Activated CD4-positive, CD25-positive, alpha-beta regulatory T cell treated with anti-CD3 and anti-CD28 coated beads, Interleukin-2, amount 50 U/mL, for 24 hours (primary cell): ENCODE measurements at regions not wholly inside any gene's neighbourhood (a gene's known extent, or its start where the extent isn't known, plus 50 kb on each side); places are given as distances from the start of the nearest gene placed in this dataset.
A peak's percentile ranks its signal among the peaks of the same experiment; 100 is the strongest.
"Not testable (repeated sequence)": the region's sequence is repeated elsewhere in the genome, so short reads cannot be mapped to it uniquely, and the experiment has no call there.

Source experiments
- ATAC-seq, 2 donors: fragments of 150-1000 bp; cut with Tn5 transposase; one replicate each; pipeline ENCODE4 v1.10.0; 2021; ENCODE audit warnings: mild to moderate bottlenecking in 1 of 2, moderate library complexity in 1 of 2

DNA sequence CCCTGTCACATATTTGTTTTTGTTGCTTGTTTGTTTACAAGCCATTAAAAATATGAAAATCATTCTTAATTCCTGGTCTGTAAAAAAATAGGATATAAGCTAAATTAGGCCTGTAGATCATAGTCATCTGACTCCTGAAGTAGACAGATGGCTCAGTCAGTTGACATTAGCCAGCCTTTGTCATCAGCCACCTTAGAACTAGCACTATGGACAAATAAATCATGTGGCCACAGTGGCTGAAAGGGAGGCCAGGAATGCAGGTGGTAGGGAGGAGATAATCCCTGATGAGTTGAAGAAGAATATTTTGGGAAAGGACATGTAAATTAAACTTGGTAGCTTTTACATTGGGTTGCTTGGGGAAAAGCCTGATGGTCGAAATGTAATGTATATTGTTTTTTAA is 1544.9 kb downstream of the SI start:
- ATAC-seq = no peak

DNA sequence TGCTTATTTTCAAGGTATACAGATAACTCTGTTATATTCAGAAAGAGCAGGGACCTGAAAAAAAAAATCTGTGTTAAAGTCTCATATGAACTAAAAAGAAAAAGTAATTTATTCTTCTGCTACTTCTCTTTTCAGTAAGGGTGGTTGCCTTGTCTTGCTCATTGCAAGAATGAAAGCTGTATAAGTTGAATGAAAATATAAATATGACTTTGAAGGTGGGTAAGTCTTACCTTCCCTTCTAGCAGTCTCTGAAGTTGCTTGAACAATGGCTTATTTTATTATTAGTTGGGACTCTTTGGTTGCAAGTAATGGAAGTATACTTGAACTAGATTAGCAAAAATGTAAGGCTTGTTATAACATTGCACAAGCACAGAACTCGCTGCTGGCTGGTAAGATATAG is 1554.9 kb downstream of the SI start:
- ATAC-seq = no peak

- ATAC-seq = no peak
Measured at GRCh38 chr3:163521261-163521660, 1557.0 kb downstream of the SI start.

- no peak for ATAC-seq
Measured at GRCh38 chr3:163518065-163518464, 1560.2 kb downstream of the SI start.

DNA sequence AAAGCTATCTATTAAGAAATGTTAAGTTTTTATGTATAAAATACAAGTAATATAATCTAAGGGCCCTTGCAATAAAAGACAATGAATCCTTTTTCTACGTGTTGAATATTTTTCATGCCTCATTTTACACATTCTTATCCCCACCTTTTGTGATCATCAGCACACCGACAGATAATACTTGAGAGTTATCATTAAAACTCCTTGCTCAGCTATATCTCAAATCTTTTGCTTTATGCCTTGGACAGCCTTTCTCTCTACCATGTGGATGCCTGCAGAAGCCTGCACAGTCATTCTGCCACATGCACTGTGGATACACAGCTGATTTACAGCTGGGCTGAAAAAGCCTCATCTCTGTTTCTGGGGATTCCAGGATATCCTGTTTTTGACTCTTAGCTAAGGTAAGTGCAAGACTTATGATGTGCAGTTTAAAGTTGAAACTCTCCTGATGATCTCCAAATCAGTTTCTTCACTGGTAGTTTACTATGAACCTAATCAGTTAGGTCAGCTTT is 1565.1 kb downstream of the SI start:
- ATAC-seq = no peak

DNA sequence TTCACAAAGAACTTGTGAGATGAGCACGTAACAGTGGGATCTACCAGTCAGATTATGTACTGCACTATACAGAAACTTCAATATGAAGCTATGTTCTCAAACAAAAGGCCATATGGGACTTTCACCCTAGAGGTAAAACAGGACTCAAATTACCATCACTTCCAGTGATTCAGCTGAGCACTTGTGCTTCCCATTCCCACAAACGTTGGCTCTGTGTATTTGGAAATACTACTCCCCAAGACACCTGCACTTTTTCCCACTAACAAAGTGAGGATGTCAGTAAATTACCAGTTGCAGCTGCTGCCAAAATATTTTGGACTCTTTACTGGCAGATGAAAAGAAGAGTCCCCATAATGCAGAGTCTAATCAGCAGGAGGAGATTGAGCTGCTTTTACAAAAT is 1570.1 kb downstream of the SI start:
- ATAC-seq = no peak

DNA sequence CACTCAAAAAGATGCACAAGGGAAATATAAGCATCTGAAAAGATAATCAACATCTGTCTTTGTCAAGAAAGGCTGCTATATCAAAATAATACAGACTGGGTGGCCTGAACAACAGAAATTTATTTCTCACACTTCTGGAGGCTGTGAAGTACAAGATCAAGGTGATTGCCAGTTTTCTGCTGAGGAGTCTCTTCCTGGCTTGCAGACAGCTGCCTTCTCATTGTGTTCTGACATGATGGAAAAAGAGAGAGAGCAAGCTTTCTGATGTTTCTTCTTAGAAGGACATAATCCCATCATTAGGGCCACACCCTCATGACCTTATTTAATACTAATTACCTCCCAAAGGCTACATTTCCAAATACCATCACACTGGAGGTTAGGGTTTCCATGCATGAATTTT is 1573.3 kb downstream of the SI start:
- no peak for ATAC-seq

GRCh38 chr3:163499736-163500219 is 1578.5 kb downstream of the SI start:
- not testable (repeated sequence) for ATAC-seq

DNA sequence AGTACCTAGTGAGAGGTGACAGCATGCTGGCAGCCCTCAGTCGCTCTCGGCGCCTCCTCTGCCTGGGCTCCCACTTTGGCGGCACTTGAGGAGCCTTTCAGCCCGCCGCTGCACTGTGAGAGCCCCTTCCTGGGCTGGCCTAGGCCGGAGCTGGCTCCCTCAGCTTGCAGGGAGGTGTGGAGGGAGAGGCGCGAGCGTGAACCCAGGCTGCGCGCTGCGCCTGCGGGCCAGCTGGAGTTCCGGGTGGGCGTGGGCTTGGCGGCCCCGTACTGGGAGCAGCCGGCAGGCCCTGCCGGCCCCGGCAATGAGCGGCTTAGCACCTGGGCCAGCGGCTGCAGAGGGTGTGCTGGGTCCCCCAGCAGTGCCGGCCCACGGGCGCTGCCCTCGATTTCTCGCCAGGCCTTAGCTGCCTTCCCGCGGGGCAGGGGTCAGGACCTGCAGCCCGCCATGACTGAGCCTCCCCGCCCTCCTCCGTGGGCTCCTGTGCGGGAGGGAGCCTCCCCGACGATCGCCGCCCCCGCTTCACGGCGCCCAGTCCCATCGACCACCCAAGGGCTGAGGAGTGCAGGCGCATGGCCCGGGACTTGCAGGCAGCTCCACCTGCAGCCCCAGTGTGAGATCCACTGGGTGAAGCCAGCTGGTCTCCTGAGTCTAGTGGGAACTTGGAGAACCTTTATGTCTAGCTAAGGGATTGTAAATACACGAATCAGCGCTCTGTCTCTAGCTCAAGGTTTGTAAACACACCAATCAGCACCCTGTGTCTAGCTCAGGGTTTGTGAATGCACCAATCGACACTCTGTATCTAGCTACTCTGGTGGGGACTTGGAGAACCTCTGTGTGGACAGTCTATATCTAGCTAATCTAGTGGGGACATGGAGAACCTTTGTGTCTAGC is 1579.2 kb downstream of the SI start:
- ATAC-seq = not testable (repeated sequence)

GRCh38 chr3:163491714-163492113 is 1586.6 kb downstream of the SI start:
- ATAC-seq = no peak

DNA sequence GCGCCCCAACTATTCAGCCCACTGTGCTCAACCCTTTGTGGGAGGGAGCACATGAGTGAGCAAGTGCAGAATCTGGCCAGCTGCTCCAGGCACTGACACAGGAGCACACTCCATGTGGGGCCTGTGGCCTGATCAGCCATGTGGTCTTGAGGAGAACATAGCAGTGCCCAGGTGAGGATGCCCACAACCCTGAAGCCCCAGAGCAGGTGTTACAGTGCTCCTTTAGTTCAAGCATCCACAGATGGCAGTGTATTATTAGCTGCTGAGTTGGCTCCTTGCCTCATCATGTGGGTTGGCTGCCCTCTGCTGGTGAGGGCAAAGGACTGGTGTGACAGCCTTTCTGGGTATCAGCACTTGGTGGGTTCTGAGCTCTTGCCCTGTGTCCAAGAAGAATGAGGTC is 1588.2 kb downstream of the SI start:
- peak in 1 of 2 donors; percentile 17 for ATAC-seq

GRCh38 chr3:163482695-163483094 is 1595.6 kb downstream of the SI start:
- ATAC-seq = no peak

DNA sequence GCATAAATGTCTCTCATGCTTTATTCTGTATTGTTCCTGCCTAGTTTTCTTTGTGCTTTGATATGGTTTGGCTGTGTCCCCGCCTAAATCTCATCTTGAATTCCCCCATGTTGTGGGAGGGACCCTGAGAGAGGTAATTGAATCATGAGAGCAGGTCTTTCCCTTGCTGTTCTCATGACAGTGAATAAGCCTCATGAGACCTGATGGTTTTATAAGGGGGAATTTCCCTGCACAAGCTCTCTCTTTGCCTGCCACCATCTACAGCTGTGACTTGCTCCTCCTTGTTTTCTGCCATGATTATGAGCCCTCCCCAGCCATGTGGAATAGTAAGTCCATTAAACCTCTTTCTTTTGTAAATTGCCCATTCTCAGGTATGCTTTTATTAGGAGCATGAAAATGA is 1596.6 kb downstream of the SI start:
- ATAC-seq = no peak

GRCh38 chr3:163476179-163476578 is 1602.1 kb downstream of the SI start:
- no peak for ATAC-seq

DNA sequence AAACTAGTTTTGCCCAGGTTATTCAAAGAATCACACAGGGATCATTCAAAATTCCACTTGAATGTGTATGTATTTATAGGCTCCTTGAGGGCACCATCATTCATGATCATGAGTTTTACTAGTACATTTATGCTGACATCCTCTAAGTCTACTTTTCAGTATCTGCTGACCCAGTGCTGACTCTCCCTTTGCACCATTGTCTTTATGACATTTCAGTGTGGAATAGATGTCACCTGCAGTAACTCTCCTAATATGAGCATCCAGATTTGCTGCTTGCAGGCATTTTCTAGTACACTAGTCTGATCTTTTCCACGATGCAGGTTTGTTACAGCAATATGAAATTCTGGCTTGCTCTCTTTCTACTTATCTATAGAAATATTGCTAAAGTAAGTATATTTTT is 1603.5 kb downstream of the SI start:
- no peak for ATAC-seq

DNA sequence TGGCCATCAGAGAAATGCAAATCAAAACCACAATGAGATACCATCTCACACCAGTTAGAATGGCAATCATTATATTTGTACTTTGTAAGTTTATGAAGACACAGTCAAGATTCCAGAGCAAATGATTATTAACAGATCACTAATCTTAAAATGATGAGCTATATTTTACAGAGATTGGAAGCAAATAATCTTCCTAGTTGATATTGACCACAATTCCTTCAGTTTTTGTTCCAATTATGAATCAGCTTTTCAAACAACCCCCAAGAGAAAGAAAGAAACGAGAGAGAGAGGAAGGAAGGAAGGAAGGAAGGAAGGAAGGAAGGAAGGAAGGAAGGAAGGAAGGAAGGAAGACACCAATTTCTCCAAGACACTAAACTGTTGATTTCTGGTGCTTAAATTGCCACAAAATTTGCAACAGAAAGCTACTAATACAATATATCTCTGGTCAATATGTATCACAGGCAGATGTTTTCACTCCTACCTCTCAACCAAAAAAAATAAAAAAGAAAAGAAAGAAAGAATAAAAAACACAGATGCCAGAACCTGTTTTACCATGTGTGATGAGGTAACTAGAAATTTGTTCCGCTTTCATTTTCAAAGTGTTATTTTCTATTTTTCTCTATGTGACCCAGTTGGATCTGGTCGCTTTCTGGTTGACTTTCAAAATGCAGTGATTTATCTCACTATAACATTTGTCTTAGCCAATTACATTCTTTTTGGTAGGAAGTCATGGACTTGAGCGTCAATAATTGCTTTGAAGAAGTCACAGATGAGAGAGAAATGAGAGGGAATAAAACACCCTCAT is 1609.6 kb downstream of the SI start:
- no peak for ATAC-seq

DNA sequence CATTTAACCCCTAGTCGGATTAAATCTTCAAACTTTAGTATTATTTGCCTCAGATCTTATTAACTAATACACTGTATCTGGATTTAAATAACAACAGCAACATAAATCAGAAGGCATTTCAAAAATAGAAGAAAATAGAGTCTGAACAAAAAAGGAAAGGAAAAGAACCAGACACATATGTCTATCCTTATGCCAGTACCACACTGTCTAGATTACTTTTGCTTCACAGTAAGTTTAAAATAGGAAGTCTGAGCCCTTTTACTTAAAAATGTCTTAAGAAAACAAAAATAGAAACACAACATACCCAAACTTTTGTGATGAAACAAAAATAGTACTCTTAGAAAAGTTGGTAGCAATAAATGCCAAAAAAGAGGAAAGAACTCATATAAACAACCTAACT is 1615.8 kb downstream of the SI start:
- ATAC-seq = no peak

GRCh38 chr3:163450698-163451097 is 1627.6 kb downstream of the SI start:
- ATAC-seq = no peak

DNA sequence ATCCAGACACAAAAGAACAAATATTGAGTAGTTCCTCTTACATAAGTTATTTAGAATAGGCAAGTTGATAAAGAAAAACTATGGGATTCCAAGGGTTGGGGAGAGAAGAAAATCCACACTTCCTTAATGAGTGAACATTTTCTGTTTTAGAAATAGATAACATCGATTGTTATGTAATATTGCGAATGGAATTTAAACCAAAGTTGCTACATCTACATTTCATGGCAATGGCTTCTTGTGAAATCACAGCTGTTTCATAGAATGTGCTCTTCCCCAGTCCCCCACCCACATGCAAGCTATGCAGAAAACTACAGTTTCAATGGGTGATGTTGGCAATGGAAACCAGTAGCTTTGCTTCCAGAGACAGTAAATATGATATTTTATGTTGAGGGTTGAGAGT is 1639.5 kb downstream of the SI start:
- ATAC-seq = no peak

DNA sequence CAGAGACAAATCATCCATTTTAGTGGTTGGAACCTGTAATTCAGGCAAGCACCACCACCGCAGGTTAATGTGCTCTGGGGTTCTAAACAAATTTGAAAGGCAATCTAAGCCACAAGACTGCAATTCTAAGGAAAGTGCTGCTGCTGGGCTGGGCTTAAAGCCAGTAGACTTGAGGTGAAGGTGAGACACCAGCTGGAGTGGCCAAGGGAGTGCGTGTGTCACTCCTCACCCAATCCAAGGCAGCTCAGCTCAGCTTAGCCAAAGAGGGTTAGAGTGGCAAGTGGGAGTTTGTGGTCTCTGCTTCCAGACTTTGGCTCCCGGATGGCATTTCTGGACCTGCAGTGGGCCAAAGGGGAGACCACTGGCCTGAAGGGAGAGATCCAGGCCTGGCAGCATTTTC is 1655.6 kb downstream of the SI start:
- no peak for ATAC-seq

DNA sequence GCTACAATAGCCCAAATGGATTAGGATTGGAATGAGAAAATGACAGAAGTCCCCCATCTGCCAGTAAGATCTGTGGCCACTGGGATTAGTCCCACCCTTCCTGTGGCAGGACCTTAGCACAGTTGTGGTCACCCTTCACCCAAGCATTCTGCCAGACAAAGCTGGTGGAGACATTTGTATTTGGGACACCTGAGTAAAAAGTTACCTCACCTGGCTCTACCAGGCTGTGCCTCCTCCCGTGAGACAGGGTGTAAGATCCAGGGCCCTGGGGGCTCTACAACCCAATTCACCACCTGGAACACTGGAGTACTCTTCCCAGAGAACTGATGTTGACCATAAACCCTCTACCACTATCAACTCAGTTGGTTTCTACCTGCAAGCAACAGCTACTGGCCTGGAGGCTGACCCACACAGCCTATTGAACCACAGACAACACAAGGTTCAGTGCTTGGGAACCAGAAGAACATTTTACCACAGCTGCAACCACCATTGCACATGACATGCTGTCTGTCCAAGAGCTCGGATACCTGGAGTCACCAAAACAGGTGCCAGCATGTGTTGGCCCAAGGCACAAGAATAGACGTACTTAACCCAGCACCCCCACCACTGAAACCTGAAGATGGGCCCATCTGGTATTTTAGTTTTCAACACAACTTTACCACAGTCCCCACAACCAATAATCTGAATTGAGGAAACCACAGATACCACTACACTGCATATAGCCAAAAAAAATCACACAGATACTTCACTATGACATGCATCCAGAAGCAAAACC is 1686.7 kb downstream of the SI start:
- ATAC-seq = no peak

DNA sequence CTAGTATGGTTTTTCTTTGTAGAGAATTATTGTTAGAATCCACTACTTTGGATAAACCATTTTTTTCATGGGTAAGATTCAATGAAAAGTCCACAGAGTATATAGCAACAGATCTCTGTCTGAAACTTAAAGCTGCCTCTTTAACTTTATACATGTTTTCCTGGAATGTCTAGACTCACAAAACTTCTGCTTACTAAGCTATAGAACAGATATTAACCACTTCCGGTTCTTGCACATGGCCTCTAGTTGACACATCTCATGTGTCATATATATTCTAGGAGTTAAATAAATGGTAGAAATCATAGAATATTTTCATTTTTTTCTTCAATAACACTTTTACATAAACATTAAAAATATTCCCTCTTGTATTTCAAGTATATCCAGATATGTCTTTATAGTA is 1693.9 kb downstream of the SI start:
- ATAC-seq = no peak

GRCh38 chr3:163382183-163382582 is 1696.1 kb downstream of the SI start:
- ATAC-seq = no peak
